HepG2 (cell line): ENCODE measurements at regions not wholly inside any gene's neighbourhood (a gene's known extent, or its start where the extent isn't known, plus 50 kb on each side); places are given as distances from the start of the nearest gene placed in this dataset.

Experiments
- ATAC-seq: fragments of 200-7000 bp; cut with Tn5 transposase; 3 replicates; pipeline ENCODE4 v1.9.1; 2020; ENCODE audit warnings: mild to moderate bottlenecking, moderate library complexity
- BruUV-seq: library from RNA; stranded (reverse); fragments of 400-500 nt; replicated peaks from 2 replicates; lab custom pipeline; 2021; lab: Mats Ljungman, UMichigan
- CTCF ChIA-PET: fragments of 300-600 bp; formaldehyde crosslinking; extraction: SDS; loops from one replicate; lab custom pipeline; 2021; ENCODE audit warnings: low total read pairs, inconsistent platforms, low intra/inter-chr PET ratio; lab: Yijun Ruan, JAX
- POLR2A ChIA-PET: fragments of 350-600 bp; sonication (Branson Sonifier 250); formaldehyde crosslinking; loops from one replicate; lab custom pipeline; 2020; ENCODE audit warnings: antibody characterized with exemption, inconsistent platforms; lab: Yijun Ruan, JAX
- DNase-seq: peaks from one replicate; pipeline ENCODE4 v3.0.0-alpha.2; 2015; ENCODE audit warnings: low spot score
- FAIRE-seq: peaks from 3 replicates; lab custom pipeline; 2011; peaks lifted over from hg19 to GRCh38; lab: Jason Lieb, UNC
- H2AFZ ChIP-seq: one replicate; pipeline ENCODE4 v1.6.1; 2011; ENCODE audit warnings: low read length, inconsistent platforms
- H3K27ac ChIP-seq: fragments of 300-600 bp; 3 replicates; pipeline ENCODE4 v1.8.0; 2011; ENCODE audit warnings: mixed run types, mild to moderate bottlenecking, mixed read lengths, low read length, inconsistent platforms; ENCODE audit not compliant: insufficient read depth; ENCODE audit errors: extremely low read length
- H3K27me3 ChIP-seq, 2 experiments: fragments of 200-600 bp in 1 of 2; 2 replicates in 1 of 2; 3 replicates in 1 of 2; pipeline versions ENCODE4 v1.6.0 to v1.8.0; 2011; ENCODE audit warnings: low read length in 2 of 2, mild to moderate bottlenecking in 2 of 2, moderate library complexity in 2 of 2, inconsistent platforms in 1 of 2; ENCODE audit not compliant: insufficient read depth in 2 of 2, control insufficient read depth in 1 of 2
- H3K36me3 ChIP-seq, 2 experiments: fragments of 200-600 bp in 1 of 2; replicated peaks in 1 of 2; 2 replicates in 1 of 2; 3 replicates in 1 of 2; pipeline versions ENCODE4 v1.5.1 to v1.8.0; 2011; ENCODE audit warnings: low read length in 2 of 2, inconsistent platforms in 1 of 2; ENCODE audit not compliant: insufficient read depth in 2 of 2, control insufficient read depth in 1 of 2
- H3K4me1 ChIP-seq: 2 replicates; pipeline ENCODE4 v1.5.1; 2012; ENCODE audit warnings: low read length, inconsistent platforms; ENCODE audit not compliant: insufficient read depth
- H3K4me2 ChIP-seq: 2 replicates; pipeline ENCODE4 v1.6.0; 2011; ENCODE audit warnings: low read depth, low read length, inconsistent platforms
- H3K4me3 ChIP-seq, 3 experiments: fragments of 200-600 bp in 1 of 3; sonication (generic), shearing (Covaris generic) in 1 of 3; replicated peaks in 1 of 3; 2 replicates each; pipeline ENCODE4 v1.5.1; 2011 to 2016; ENCODE audit warnings: low read length in 3 of 3, inconsistent platforms in 2 of 3, low read depth in 2 of 3, mild to moderate bottlenecking in 2 of 3, control low read depth in 1 of 3, mixed read lengths in 1 of 3; ENCODE audit not compliant: insufficient read depth in 1 of 3
- H3K79me2 ChIP-seq: one replicate; pipeline ENCODE4 v1.6.1; 2011; ENCODE audit warnings: low read length, inconsistent platforms; ENCODE audit not compliant: insufficient read depth
- H3K9ac ChIP-seq: 2 replicates; pipeline ENCODE4 v1.6.0; 2011; ENCODE audit warnings: mild to moderate bottlenecking, low read depth, low read length, inconsistent platforms; ENCODE audit not compliant: insufficient read depth
- H3K9me3 ChIP-seq: 2 replicates; pipeline ENCODE4 v1.5.1; 2012; ENCODE audit warnings: mild to moderate bottlenecking, low read length
- H4K20me1 ChIP-seq: 2 replicates; pipeline ENCODE4 v1.6.0; 2011; ENCODE audit warnings: inconsistent platforms, mild to moderate bottlenecking, low read length, moderate library complexity; ENCODE audit not compliant: insufficient read depth
- E2F5 ChIP-seq: sonication (generic); formaldehyde crosslinking; conservative IDR thresholded peaks from 2 replicates; pipeline ENCODE4 v1.4.0; 2020; ENCODE audit warnings: missing genetic modification reagents
- FOSL2 ChIP-seq: sonication (generic); formaldehyde crosslinking; IDR thresholded peaks from 2 replicates; pipeline ENCODE4 v1.4.0; 2020; ENCODE audit warnings: missing genetic modification reagents
- IRF1 ChIP-seq: sonication (generic); formaldehyde crosslinking; IDR thresholded peaks from 2 replicates; pipeline ENCODE4 v1.4.0; 2020; ENCODE audit warnings: low read depth, mild to moderate bottlenecking, missing genetic modification reagents
- KDM4B ChIP-seq: sonication (generic); formaldehyde crosslinking; IDR thresholded peaks from 2 replicates; pipeline ENCODE4 v1.4.0; 2020; ENCODE audit warnings: missing genetic modification reagents
- MAFK ChIP-seq, 2 experiments: IDR thresholded peaks in 1 of 2; conservative IDR thresholded peaks in 1 of 2; 2 replicates each; pipeline ENCODE4 v1.6.1; 2011; ENCODE audit warnings: improper control_type of control experiment in 2 of 2, low read length in 2 of 2
- TEF ChIP-seq: sonication (generic); formaldehyde crosslinking; IDR thresholded peaks from 2 replicates; pipeline ENCODE4 v1.5.0; 2020; ENCODE audit warnings: missing genetic modification reagents
- ZFX ChIP-seq: sonication (generic); formaldehyde crosslinking; IDR thresholded peaks from 2 replicates; pipeline ENCODE4 v1.4.0; 2020; ENCODE audit warnings: mild to moderate bottlenecking, low read depth, missing genetic modification reagents, moderate library complexity
- ZNF329 ChIP-seq: sonication (generic); formaldehyde crosslinking; IDR thresholded peaks from 2 replicates; pipeline ENCODE4 v1.9.0; 2021; ENCODE audit warnings: low read depth, mild to moderate bottlenecking, missing genetic modification reagents
- ZNF629 ChIP-seq: sonication (generic); formaldehyde crosslinking; conservative IDR thresholded peaks from 2 replicates; pipeline ENCODE4 v1.5.0; 2020; ENCODE audit warnings: missing genetic modification reagents
- WGBS: methylation state at CpG from one replicate; pipeline ENCODE4 v1.1.6; 2017; ENCODE audit warnings: low lambda C conversion rate; 5-methylcytosine and 5-hydroxymethylcytosine counted together
- in situ Hi-C: cut with HindIII; loops from 2 replicates; pipeline ENCODE4 v1.10.0; 2017; ENCODE audit warnings: low pct_unique_long_range_greater_than_20kb; ENCODE audit not compliant: extremely low pct_ligation_motif_present
- intact Hi-C: fragments of 100-400 bp; cut with micrococcal nuclease; formaldehyde crosslinking; loops from one replicate; pipeline ENCODE4 v1.10.0; 2022; ENCODE audit not compliant: unreplicated experiment

- no peak for TF ChIP-seq ZFX
- TF ChIP-seq ZNF329 (CRISPR knock-in tag), result no peak
- no peak for TF ChIP-seq MAFK (conservative IDR thresholded peaks at IDR 0.05 in 1 of 2, IDR thresholded peaks at IDR 0.05 in 1 of 2; ENCODE audit: low read length in 2 of 2)
Observed at GRCh38 chr1:214124915-214125314, 137.1 kb downstream of the PROX1 start (continued).

GRCh38 chr1:214125819-214126218 is 138.0 kb downstream of the PROX1 start:
- no peaks in the 10 kb centered on the region for H3K79me2 ChIP-seq
- H3K4me2 ChIP-seq, result no peak overlapping the region
- BruUV-seq, result no TSS peak
- no peak overlapping the region for H2AFZ ChIP-seq
- no peaks in the 10 kb centered on the region for H3K36me3 ChIP-seq
- in situ Hi-C loops, result loop anchor here (10.0 kb wide), 4 partner anchors 561 to 1001 kb away; no protein-coding TSS in a partner anchor
- ATAC-seq (no peak), DNase-seq (no peak), FAIRE-seq (no peak)
- 96% methylated on average over 1 of the region's 1 CpG for WGBS
- H3K4me3 ChIP-seq, result no peak overlapping the region
- H3K9ac ChIP-seq, result no peak overlapping the region
- no peak for TF ChIP-seq IRF1 (CRISPR knock-in tag)
- TF ChIP-seq E2F5 (CRISPR knock-in tag), result no peak
- no peak for TF ChIP-seq FOSL2 (CRISPR knock-in tag)
- peak; percentile 86 for TF ChIP-seq ZNF629
- TF ChIP-seq KDM4B (CRISPR knock-in tag), result no peak
- no peak for TF ChIP-seq TEF
- peaks cover 62% of the 10 kb centered on the region for H3K4me1 ChIP-seq
- no peaks in the 10 kb centered on the region for H3K27me3 ChIP-seq
- peak overlapping the region; percentile 55 for H3K27ac ChIP-seq
- ChIA-PET POLR2A (interaction anchor here (2.5 to 5.1 kb wide), 3 partner anchors 81 to 137 kb away, joined by 8 to 52 read pairs (median 10); partner anchors contain the start of gene PROX1), CTCF (no interaction called here)
- H4K20me1 ChIP-seq, result no peaks in the 10 kb centered on the region
- H3K9me3 ChIP-seq, result no peaks in the 10 kb centered on the region
- intact Hi-C loops, result no loop called here
